ENCODE measurements at regions not wholly inside any gene's neighbourhood (a gene's known extent, or its start where the extent isn't known, plus 50 kb on each side); places are given as distances from the start of the nearest gene placed in this dataset.

GRCh38 chr3:194983121-194983520 lies 287.8 kb downstream of the XXYLT1 start:
- peaks cover 0 to 13% (median 7%) of the 10 kb centered on the region in 5 donors for H3K9me3 ChIP-seq (ENCODE audit: control insufficient read depth in 5 of 5, low read length in 5 of 5)
- H3K9ac ChIP-seq (ENCODE audit: low read length in 5 of 5): no peak overlapping the region
- H3K4me1 ChIP-seq (ENCODE audit: control insufficient read depth in 5 of 5, insufficient read depth in 5 of 5, low read length in 5 of 5): peaks cover 0 to 27% (median 20%) of the 10 kb centered on the region in 5 donors
- H3K27me3 ChIP-seq (ENCODE audit: control insufficient read depth in 5 of 5, insufficient read depth in 4 of 5, low read length in 5 of 5): no peaks in the 10 kb centered on the region
- H3K4me3 ChIP-seq (ENCODE audit: low read depth in 1 of 5, low read length in 5 of 5): no peak overlapping the region
- H3K27ac ChIP-seq (ENCODE audit: low read depth, low read length): no peak overlapping the region
- H3K36me3 ChIP-seq (ENCODE audit: control insufficient read depth in 5 of 5, insufficient read depth in 5 of 5, low read length in 5 of 5): no peaks in the 10 kb centered on the region

GRCh38 chr3:194983620-194984019 lies 287.3 kb downstream of the XXYLT1 start:
- Histone ChIP-seq H3K27me3 (ENCODE audit: control insufficient read depth in 5 of 5, insufficient read depth in 4 of 5, low read length in 5 of 5) (no peaks in the 10 kb centered on the region), H3K36me3 (ENCODE audit: control insufficient read depth in 5 of 5, insufficient read depth in 5 of 5, low read length in 5 of 5) (no peaks in the 10 kb centered on the region), H3K9ac (ENCODE audit: low read length in 5 of 5) (no peak overlapping the region), H3K4me1 (ENCODE audit: control insufficient read depth in 5 of 5, insufficient read depth in 5 of 5, low read length in 5 of 5) (peaks cover 0 to 27% (median 20%) of the 10 kb centered on the region in 5 donors), H3K27ac (ENCODE audit: low read depth, low read length) (no peak overlapping the region), H3K9me3 (ENCODE audit: control insufficient read depth in 5 of 5, low read length in 5 of 5) (peaks cover 0 to 13% (median 7%) of the 10 kb centered on the region in 5 donors), H3K4me3 (ENCODE audit: low read depth in 1 of 5, low read length in 5 of 5) (no peak overlapping the region)

GRCh38 chr3:194984066-194984465 lies 286.9 kb downstream of the XXYLT1 start:
- peaks cover 0 to 27% (median 20%) of the 10 kb centered on the region in 5 donors for H3K4me1 ChIP-seq (ENCODE audit: control insufficient read depth in 5 of 5, insufficient read depth in 5 of 5, low read length in 5 of 5)
- H3K9me3 ChIP-seq (ENCODE audit: control insufficient read depth in 5 of 5, low read length in 5 of 5): peaks cover 0 to 13% (median 7%) of the 10 kb centered on the region in 5 donors
- no peaks in the 10 kb centered on the region for H3K27me3 ChIP-seq (ENCODE audit: control insufficient read depth in 5 of 5, insufficient read depth in 4 of 5, low read length in 5 of 5)
- H3K27ac ChIP-seq (ENCODE audit: low read depth, low read length): no peak overlapping the region
- H3K9ac ChIP-seq (ENCODE audit: low read length in 5 of 5): no peak overlapping the region
- H3K4me3 ChIP-seq (ENCODE audit: low read depth in 1 of 5, low read length in 5 of 5): no peak overlapping the region
- H3K36me3 ChIP-seq (ENCODE audit: control insufficient read depth in 5 of 5, insufficient read depth in 5 of 5, low read length in 5 of 5): no peaks in the 10 kb centered on the region

- Histone ChIP-seq H3K9ac (ENCODE audit: low read length in 5 of 5) (no peak overlapping the region), H3K4me3 (ENCODE audit: low read depth in 1 of 5, low read length in 5 of 5) (peak overlapping the region in 4 of 5 donors; percentile 49 to 54 (median 50)), H3K36me3 (ENCODE audit: control insufficient read depth in 5 of 5, insufficient read depth in 5 of 5, low read length in 5 of 5) (no peaks in the 10 kb centered on the region), H3K4me1 (ENCODE audit: control insufficient read depth in 5 of 5, insufficient read depth in 5 of 5, low read length in 5 of 5) (peaks cover 0 to 27% (median 20%) of the 10 kb centered on the region in 5 donors), H3K9me3 (ENCODE audit: control insufficient read depth in 5 of 5, low read length in 5 of 5) (peaks cover 0 to 13% (median 7%) of the 10 kb centered on the region in 5 donors), H3K27me3 (ENCODE audit: control insufficient read depth in 5 of 5, insufficient read depth in 4 of 5, low read length in 5 of 5) (no peaks in the 10 kb centered on the region), H3K27ac (ENCODE audit: low read depth, low read length) (no peak overlapping the region)
Observed at GRCh38 chr3:194984622-194985021, 286.3 kb downstream of the XXYLT1 start.

GRCh38 chr3:194985031-194985578 lies 285.9 kb downstream of the XXYLT1 start:
- Histone ChIP-seq H3K9me3 (ENCODE audit: control insufficient read depth in 5 of 5, low read length in 5 of 5) (peaks cover 0 to 13% (median 7%) of the 10 kb centered on the region in 5 donors), H3K9ac (ENCODE audit: low read length in 5 of 5) (peak overlapping the region in 1 of 5 donors; percentile 26), H3K4me3 (ENCODE audit: low read depth in 1 of 5, low read length in 5 of 5) (peak overlapping the region in 4 of 5 donors; percentile 49 to 54 (median 50)), H3K4me1 (ENCODE audit: control insufficient read depth in 5 of 5, insufficient read depth in 5 of 5, low read length in 5 of 5) (peaks cover 0 to 27% (median 20%) of the 10 kb centered on the region in 5 donors), H3K27ac (ENCODE audit: low read depth, low read length) (no peak overlapping the region), H3K36me3 (ENCODE audit: control insufficient read depth in 5 of 5, insufficient read depth in 5 of 5, low read length in 5 of 5) (no peaks in the 10 kb centered on the region), H3K27me3 (ENCODE audit: control insufficient read depth in 5 of 5, insufficient read depth in 4 of 5, low read length in 5 of 5) (no peaks in the 10 kb centered on the region)

- H3K4me1 ChIP-seq (ENCODE audit: control insufficient read depth in 5 of 5, insufficient read depth in 5 of 5, low read length in 5 of 5): peaks cover 0 to 27% (median 20%) of the 10 kb centered on the region in 5 donors
- H3K9me3 ChIP-seq (ENCODE audit: control insufficient read depth in 5 of 5, low read length in 5 of 5): peaks cover 0 to 13% (median 7%) of the 10 kb centered on the region in 5 donors
- no peak overlapping the region for H3K4me3 ChIP-seq (ENCODE audit: low read depth in 1 of 5, low read length in 5 of 5)
- no peak overlapping the region for H3K27ac ChIP-seq (ENCODE audit: low read depth, low read length)
- H3K27me3 ChIP-seq (ENCODE audit: control insufficient read depth in 5 of 5, insufficient read depth in 4 of 5, low read length in 5 of 5): no peaks in the 10 kb centered on the region
- no peak overlapping the region for H3K9ac ChIP-seq (ENCODE audit: low read length in 5 of 5)
- no peaks in the 10 kb centered on the region for H3K36me3 ChIP-seq (ENCODE audit: control insufficient read depth in 5 of 5, insufficient read depth in 5 of 5, low read length in 5 of 5)
Observed at GRCh38 chr3:194986208-194987043, 284.5 kb downstream of the XXYLT1 start.

GRCh38 chr3:194987571-194988494 lies 283.1 kb downstream of the XXYLT1 start:
- peaks cover 0 to 27% (median 20%) of the 10 kb centered on the region in 5 donors for H3K4me1 ChIP-seq (ENCODE audit: control insufficient read depth in 5 of 5, insufficient read depth in 5 of 5, low read length in 5 of 5)
- H3K9ac ChIP-seq (ENCODE audit: low read length in 5 of 5): no peak overlapping the region
- H3K27ac ChIP-seq (ENCODE audit: low read depth, low read length): no peak overlapping the region
- no peaks in the 10 kb centered on the region for H3K27me3 ChIP-seq (ENCODE audit: control insufficient read depth in 5 of 5, insufficient read depth in 4 of 5, low read length in 5 of 5)
- no peak overlapping the region for H3K4me3 ChIP-seq (ENCODE audit: low read depth in 1 of 5, low read length in 5 of 5)
- H3K9me3 ChIP-seq (ENCODE audit: control insufficient read depth in 5 of 5, low read length in 5 of 5): no peaks in the 10 kb centered on the region
- H3K36me3 ChIP-seq (ENCODE audit: control insufficient read depth in 5 of 5, insufficient read depth in 5 of 5, low read length in 5 of 5): no peaks in the 10 kb centered on the region

GRCh38 chr3:194988495-194989165 lies 282.3 kb downstream of the XXYLT1 start:
- Histone ChIP-seq H3K27me3 (ENCODE audit: control insufficient read depth in 5 of 5, insufficient read depth in 4 of 5, low read length in 5 of 5) (no peaks in the 10 kb centered on the region), H3K27ac (ENCODE audit: low read depth, low read length) (no peak overlapping the region), H3K9me3 (ENCODE audit: control insufficient read depth in 5 of 5, low read length in 5 of 5) (no peaks in the 10 kb centered on the region), H3K9ac (ENCODE audit: low read length in 5 of 5) (no peak overlapping the region), H3K4me1 (ENCODE audit: control insufficient read depth in 5 of 5, insufficient read depth in 5 of 5, low read length in 5 of 5) (peaks cover 0 to 27% (median 20%) of the 10 kb centered on the region in 5 donors), H3K36me3 (ENCODE audit: control insufficient read depth in 5 of 5, insufficient read depth in 5 of 5, low read length in 5 of 5) (no peaks in the 10 kb centered on the region), H3K4me3 (ENCODE audit: low read depth in 1 of 5, low read length in 5 of 5) (no peak overlapping the region)

GRCh38 chr3:194989241-194989640 lies 281.7 kb downstream of the XXYLT1 start:
- Histone ChIP-seq H3K9me3 (ENCODE audit: control insufficient read depth in 5 of 5, low read length in 5 of 5) (no peaks in the 10 kb centered on the region), H3K27me3 (ENCODE audit: control insufficient read depth in 5 of 5, insufficient read depth in 4 of 5, low read length in 5 of 5) (no peaks in the 10 kb centered on the region), H3K4me1 (ENCODE audit: control insufficient read depth in 5 of 5, insufficient read depth in 5 of 5, low read length in 5 of 5) (peaks cover 0 to 24% (median 15%) of the 10 kb centered on the region in 5 donors), H3K4me3 (ENCODE audit: low read depth in 1 of 5, low read length in 5 of 5) (no peak overlapping the region), H3K9ac (ENCODE audit: low read length in 5 of 5) (no peak overlapping the region), H3K36me3 (ENCODE audit: control insufficient read depth in 5 of 5, insufficient read depth in 5 of 5, low read length in 5 of 5) (no peaks in the 10 kb centered on the region), H3K27ac (ENCODE audit: low read depth, low read length) (no peak overlapping the region)
